DOHH2 (cell line): ENCODE measurements at regions not wholly inside any gene's neighbourhood (a gene's known extent, or its start where the extent isn't known, plus 50 kb on each side); places are given as distances from the start of the nearest gene placed in this dataset.

ENCODE experiments used
- H3F3A ChIP-seq: fragments of 200-600 bp; sonication (generic), shearing (Covaris generic); 2 replicates; pipeline ENCODE4 v1.6.0; 2016; ENCODE audit warnings: antibody characterized with exemption, mild to moderate bottlenecking; ENCODE audit not compliant: control insufficient read depth, insufficient read depth
- H3K27ac ChIP-seq: fragments of 200-600 bp; sonication (generic); 2 replicates; pipeline ENCODE4 v1.5.1; 2014; ENCODE audit warnings: low read depth, mild to moderate bottlenecking, low read length, moderate library complexity
- H3K27me3 ChIP-seq: fragments of 200-600 bp; sonication (generic); 2 replicates; pipeline ENCODE4 v1.6.1; 2014; ENCODE audit warnings: mild to moderate bottlenecking, low read length, mixed read lengths; ENCODE audit not compliant: control insufficient read depth
- H3K36me3 ChIP-seq: fragments of 200-600 bp; sonication (generic); 2 replicates; pipeline ENCODE4 v1.6.1; 2014; ENCODE audit warnings: mild to moderate bottlenecking, low read length, moderate library complexity, mixed read lengths; ENCODE audit not compliant: control insufficient read depth
- H3K4me1 ChIP-seq: fragments of 200-600 bp; sonication (generic); 2 replicates; pipeline ENCODE4 v1.6.1; 2014; ENCODE audit warnings: mild to moderate bottlenecking, low read length, mixed read lengths; ENCODE audit not compliant: control insufficient read depth
- H3K4me2 ChIP-seq: fragments of 200-600 bp; sonication (generic); 2 replicates; pipeline ENCODE4 v1.6.0; 2014; ENCODE audit warnings: mild to moderate bottlenecking, low read length, moderate library complexity
- H3K4me3 ChIP-seq: fragments of 200-600 bp; sonication (generic); 2 replicates; pipeline ENCODE4 v1.5.1; 2014; ENCODE audit warnings: mild to moderate bottlenecking, low read length, mixed read lengths
- H3K79me2 ChIP-seq: fragments of 200-600 bp; sonication (generic); 2 replicates; pipeline ENCODE4 v1.6.1; 2014; ENCODE audit warnings: mild to moderate bottlenecking, low read length, mixed read lengths; ENCODE audit not compliant: control insufficient read depth
- H3K9me2 ChIP-seq: fragments of 200-600 bp; sonication (generic); replicated peaks from 2 replicates; pipeline ENCODE4 v1.6.1; 2014; ENCODE audit warnings: mild to moderate bottlenecking, low read length, mixed read lengths; ENCODE audit not compliant: control insufficient read depth
- H3K9me3 ChIP-seq: fragments of 200-600 bp; sonication (generic); 2 replicates; pipeline ENCODE4 v1.6.1; 2014; ENCODE audit warnings: antibody characterized with exemption, low read length, mixed read lengths; ENCODE audit not compliant: control insufficient read depth, insufficient read depth
- H4K20me1 ChIP-seq: fragments of 200-600 bp; sonication (generic); 2 replicates; pipeline ENCODE4 v1.6.0; 2014; ENCODE audit warnings: low read depth, mild to moderate bottlenecking, antibody characterized with exemption, low read length, moderate library complexity; ENCODE audit not compliant: control insufficient read depth, insufficient read depth
- EZH2phosphoT487 ChIP-seq: fragments of 200-600 bp; sonication (generic); IDR thresholded peaks from 2 replicates; pipeline ENCODE4 v1.6.1; 2017; ENCODE audit warnings: borderline replicate concordance, mild to moderate bottlenecking, antibody characterized with exemption, low read length, moderate library complexity, mixed read lengths
- TF ChIP-seq, protein P1 (sequence below): fragments of 200-600 bp; sonication (generic); IDR thresholded peaks from one replicate; pipeline ENCODE4 v1.5.1; 2014; ENCODE audit warnings: antibody characterized with exemption, mild to moderate bottlenecking, low read depth, low read length; ENCODE audit not compliant: poor library complexity, severe bottlenecking

- no peaks in the 10 kb centered on the region for H3K36me3 ChIP-seq
- H3K4me3 ChIP-seq, result no peak overlapping the region
- H3K79me2 ChIP-seq, result no peaks in the 10 kb centered on the region
- no peaks in the 10 kb centered on the region for H3F3A ChIP-seq
- H3K27ac ChIP-seq, result no peak overlapping the region
- H4K20me1 ChIP-seq, result no peaks in the 10 kb centered on the region
- TF ChIP-seq EZH2phosphoT487, result no peak
- TF ChIP-seq, protein P1, sequence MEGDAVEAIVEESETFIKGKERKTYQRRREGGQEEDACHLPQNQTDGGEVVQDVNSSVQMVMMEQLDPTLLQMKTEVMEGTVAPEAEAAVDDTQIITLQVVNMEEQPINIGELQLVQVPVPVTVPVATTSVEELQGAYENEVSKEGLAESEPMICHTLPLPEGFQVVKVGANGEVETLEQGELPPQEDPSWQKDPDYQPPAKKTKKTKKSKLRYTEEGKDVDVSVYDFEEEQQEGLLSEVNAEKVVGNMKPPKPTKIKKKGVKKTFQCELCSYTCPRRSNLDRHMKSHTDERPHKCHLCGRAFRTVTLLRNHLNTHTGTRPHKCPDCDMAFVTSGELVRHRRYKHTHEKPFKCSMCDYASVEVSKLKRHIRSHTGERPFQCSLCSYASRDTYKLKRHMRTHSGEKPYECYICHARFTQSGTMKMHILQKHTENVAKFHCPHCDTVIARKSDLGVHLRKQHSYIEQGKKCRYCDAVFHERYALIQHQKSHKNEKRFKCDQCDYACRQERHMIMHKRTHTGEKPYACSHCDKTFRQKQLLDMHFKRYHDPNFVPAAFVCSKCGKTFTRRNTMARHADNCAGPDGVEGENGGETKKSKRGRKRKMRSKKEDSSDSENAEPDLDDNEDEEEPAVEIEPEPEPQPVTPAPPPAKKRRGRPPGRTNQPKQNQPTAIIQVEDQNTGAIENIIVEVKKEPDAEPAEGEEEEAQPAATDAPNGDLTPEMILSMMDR, result no peak
- no peaks in the 10 kb centered on the region for H3K27me3 ChIP-seq
- H3K4me2 ChIP-seq, result no peak overlapping the region
- H3K4me1 ChIP-seq, result no peaks in the 10 kb centered on the region
- H3K9me2 ChIP-seq, result no peaks in the 10 kb centered on the region
- no peaks in the 10 kb centered on the region for H3K9me3 ChIP-seq
These were observed 590.6 kb upstream of the NETO1 start for GRCh38 chr18:73458186-73458964.

DNA sequence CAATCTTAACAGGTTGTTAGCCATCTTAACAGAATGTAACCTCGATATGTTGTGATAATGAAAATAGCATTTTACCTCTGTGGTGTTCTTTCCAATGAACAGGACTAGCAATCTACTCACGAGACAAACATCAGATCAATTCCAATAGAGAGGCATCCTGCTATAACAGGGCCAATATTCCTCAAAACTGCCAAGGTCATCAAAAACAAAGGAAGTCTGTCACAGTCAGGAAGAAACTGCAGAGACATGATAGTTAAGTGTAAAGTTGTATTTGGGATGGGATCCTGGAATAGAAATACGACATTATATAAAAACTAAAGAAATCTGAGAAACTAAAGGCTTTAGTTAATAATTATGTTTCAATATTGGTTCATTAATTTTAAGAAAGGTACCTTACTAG lies 588.9 kb upstream of the NETO1 start:
- Histone ChIP-seq H3K4me1 (no peaks in the 10 kb centered on the region), H3K4me3 (no peak overlapping the region), H3K79me2 (no peaks in the 10 kb centered on the region), H4K20me1 (no peaks in the 10 kb centered on the region), H3K27ac (no peak overlapping the region), H3K36me3 (no peaks in the 10 kb centered on the region), H3K9me2 (no peaks in the 10 kb centered on the region), H3K4me2 (no peak overlapping the region), H3K9me3 (no peaks in the 10 kb centered on the region), H3F3A (no peaks in the 10 kb centered on the region), H3K27me3 (no peaks in the 10 kb centered on the region)
- TF ChIP-seq, protein P1, result no peak
- TF ChIP-seq EZH2phosphoT487, result no peak

DNA sequence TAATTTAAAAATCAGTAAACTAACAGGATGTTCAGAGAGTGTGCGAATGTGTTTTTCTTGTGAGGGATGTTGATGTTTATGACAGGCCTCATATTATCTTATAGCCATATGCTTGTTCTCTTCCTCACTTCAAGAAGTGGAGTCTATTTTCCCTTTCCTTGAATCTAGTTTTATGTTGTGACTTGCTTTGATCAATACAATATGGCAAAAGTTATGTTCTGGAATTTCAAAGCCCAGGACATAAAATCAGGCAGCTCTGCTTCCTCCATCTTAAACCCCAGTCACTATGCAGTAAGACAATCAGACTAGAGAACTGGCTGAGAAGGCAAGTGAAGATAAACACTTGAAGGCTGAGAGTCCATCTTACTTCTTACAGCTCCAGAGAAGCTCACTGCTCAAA lies 585.1 kb upstream of the NETO1 start:
- Histone ChIP-seq H3K4me1 (no peaks in the 10 kb centered on the region), H3K9me2 (no peaks in the 10 kb centered on the region), H3K4me2 (no peak overlapping the region), H3K36me3 (no peaks in the 10 kb centered on the region), H3K9me3 (no peaks in the 10 kb centered on the region), H3K4me3 (no peak overlapping the region), H3K27ac (no peak overlapping the region), H4K20me1 (no peaks in the 10 kb centered on the region), H3K27me3 (no peaks in the 10 kb centered on the region), H3K79me2 (no peaks in the 10 kb centered on the region), H3F3A (no peaks in the 10 kb centered on the region)
- TF ChIP-seq EZH2phosphoT487, result no peak
- TF ChIP-seq, protein P1, result no peak
